ENCODE measurements at regions not wholly inside any gene's neighbourhood (a gene's known extent, or its start where the extent isn't known, plus 50 kb on each side); places are given as distances from the start of the nearest gene placed in this dataset.

GRCh38 chr5:72602696-72603685 lies 95.8 kb upstream of the ZNF366 start:
- no peak for DNase-seq (ENCODE audit: unreplicated experiment)
- H3K4me3 Mint-ChIP-seq (ENCODE audit: unreplicated experiment): no peak overlapping the region
- ChIA-PET CTCF (interaction anchor here (0.6 to 4.0 kb wide), 4 partner anchors 8 to 216 kb away, joined by 3 to 23 read pairs (median 11); partner anchors contain the start of gene TNPO1), POLR2A (interaction anchor here (0.6 to 5.1 kb wide), 10 partner anchors 10 to 248 kb away, joined by 3 to 42 read pairs (median 3); partner anchors contain the start of gene TNPO1)
- TF ChIP-seq, protein P1, sequence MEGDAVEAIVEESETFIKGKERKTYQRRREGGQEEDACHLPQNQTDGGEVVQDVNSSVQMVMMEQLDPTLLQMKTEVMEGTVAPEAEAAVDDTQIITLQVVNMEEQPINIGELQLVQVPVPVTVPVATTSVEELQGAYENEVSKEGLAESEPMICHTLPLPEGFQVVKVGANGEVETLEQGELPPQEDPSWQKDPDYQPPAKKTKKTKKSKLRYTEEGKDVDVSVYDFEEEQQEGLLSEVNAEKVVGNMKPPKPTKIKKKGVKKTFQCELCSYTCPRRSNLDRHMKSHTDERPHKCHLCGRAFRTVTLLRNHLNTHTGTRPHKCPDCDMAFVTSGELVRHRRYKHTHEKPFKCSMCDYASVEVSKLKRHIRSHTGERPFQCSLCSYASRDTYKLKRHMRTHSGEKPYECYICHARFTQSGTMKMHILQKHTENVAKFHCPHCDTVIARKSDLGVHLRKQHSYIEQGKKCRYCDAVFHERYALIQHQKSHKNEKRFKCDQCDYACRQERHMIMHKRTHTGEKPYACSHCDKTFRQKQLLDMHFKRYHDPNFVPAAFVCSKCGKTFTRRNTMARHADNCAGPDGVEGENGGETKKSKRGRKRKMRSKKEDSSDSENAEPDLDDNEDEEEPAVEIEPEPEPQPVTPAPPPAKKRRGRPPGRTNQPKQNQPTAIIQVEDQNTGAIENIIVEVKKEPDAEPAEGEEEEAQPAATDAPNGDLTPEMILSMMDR (IDR thresholded peaks at IDR 0.05; ENCODE audit: unreplicated experiment): no peak
- H3K9me3 Mint-ChIP-seq (ENCODE audit: unreplicated experiment): no peaks in the 10 kb centered on the region
- BruUV-seq (replicated peaks): no TSS peak
- H3K27ac Mint-ChIP-seq (ENCODE audit: low read depth, unreplicated experiment): no peak overlapping the region
- H3K36me3 Mint-ChIP-seq (ENCODE audit: insufficient read depth, unreplicated experiment): no peaks in the 10 kb centered on the region
- intact Hi-C loops (cut with micrococcal nuclease): no loop called here
- H3K27me3 Mint-ChIP-seq (ENCODE audit: insufficient read depth, unreplicated experiment): no peaks in the 10 kb centered on the region
- peaks cover 15% of the 10 kb centered on the region for H3K4me1 Mint-ChIP-seq (ENCODE audit: insufficient read depth, unreplicated experiment)

- no TSS peak for BruUV-seq (replicated peaks)
- Mint-ChIP-seq H3K4me1 (ENCODE audit: insufficient read depth, unreplicated experiment) (peaks cover 16% of the 10 kb centered on the region), H3K27ac (ENCODE audit: low read depth, unreplicated experiment) (no peak overlapping the region), H3K27me3 (ENCODE audit: insufficient read depth, unreplicated experiment) (no peaks in the 10 kb centered on the region), H3K9me3 (ENCODE audit: unreplicated experiment) (no peaks in the 10 kb centered on the region), H3K4me3 (ENCODE audit: unreplicated experiment) (no peak overlapping the region), H3K36me3 (ENCODE audit: insufficient read depth, unreplicated experiment) (no peaks in the 10 kb centered on the region)
- CTCF ChIA-PET: interaction anchor here (0.6 to 4.0 kb wide), 3 partner anchors 9 to 895 kb away, joined by 3 to 23 read pairs (median 3); no protein-coding TSS in a partner anchor
- DNase-seq (ENCODE audit: unreplicated experiment): no peak
- POLR2A ChIA-PET: interaction anchor here (1.6 to 5.1 kb wide), 3 partner anchors 68 to 216 kb away, joined by 3 to 42 read pairs (median 32); partner anchors contain the start of gene TNPO1
- TF ChIP-seq, protein P1 (IDR thresholded peaks at IDR 0.05; ENCODE audit: unreplicated experiment): no peak
- intact Hi-C loops (cut with micrococcal nuclease): no loop called here
Observed at GRCh38 chr5:72601861-72602260, 94.7 kb upstream of the ZNF366 start.

DNA sequence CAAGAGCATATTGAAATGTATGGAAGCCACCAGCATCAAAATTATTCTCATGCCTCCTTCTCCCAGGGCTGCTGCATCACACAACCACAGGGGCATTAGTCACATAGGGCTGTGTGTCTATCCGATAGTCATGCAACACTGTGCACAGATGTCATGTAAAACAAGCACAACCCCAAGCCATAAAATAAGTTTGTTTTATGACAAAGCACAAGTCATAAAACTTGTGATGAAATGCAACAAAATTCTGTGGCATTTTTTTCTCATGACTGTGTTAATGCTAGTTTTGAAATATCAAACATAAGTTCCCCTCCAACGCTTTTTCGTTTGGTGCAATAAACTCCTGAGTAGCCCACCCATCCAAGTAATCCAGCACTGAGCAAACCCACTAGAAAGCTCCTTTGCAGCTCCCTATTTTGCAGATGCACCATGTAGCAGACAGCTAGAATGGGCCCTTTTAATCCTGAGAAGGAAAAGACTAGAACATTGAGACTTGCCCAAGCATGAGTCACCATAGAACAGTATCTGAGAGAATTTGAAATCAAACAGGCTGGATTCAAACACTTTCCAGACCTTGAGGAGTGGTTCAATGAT lies 93.3 kb upstream of the ZNF366 start:
- DNase-seq (ENCODE audit: unreplicated experiment): peak; percentile 94
- TF ChIP-seq, protein P1 (IDR thresholded peaks at IDR 0.05; ENCODE audit: unreplicated experiment): no peak
- no peaks in the 10 kb centered on the region for H3K36me3 Mint-ChIP-seq (ENCODE audit: insufficient read depth, unreplicated experiment)
- H3K27me3 Mint-ChIP-seq (ENCODE audit: insufficient read depth, unreplicated experiment): no peaks in the 10 kb centered on the region
- ChIA-PET CTCF (interaction anchor here (1.6 to 4.0 kb wide), 2 partner anchors 11 to 217 kb away, joined by 5 to 23 read pairs; no protein-coding TSS in a partner anchor), POLR2A (interaction anchor here (0.7 to 5.0 kb wide), 6 partner anchors 9 to 237 kb away, joined by 3 to 32 read pairs (median 3); partner anchors contain the start of gene TNPO1)
- intact Hi-C loops (cut with micrococcal nuclease): no loop called here
- H3K4me1 Mint-ChIP-seq (ENCODE audit: insufficient read depth, unreplicated experiment): peaks cover 19% of the 10 kb centered on the region
- H3K27ac Mint-ChIP-seq (ENCODE audit: low read depth, unreplicated experiment): no peak overlapping the region
- no peaks in the 10 kb centered on the region for H3K9me3 Mint-ChIP-seq (ENCODE audit: unreplicated experiment)
- H3K4me3 Mint-ChIP-seq (ENCODE audit: unreplicated experiment): no peak overlapping the region
- BruUV-seq (replicated peaks): no TSS peak

Data from MCF 10A (cell line).